ENCODE measurements at regions not wholly inside any gene's neighbourhood (a gene's known extent, or its start where the extent isn't known, plus 50 kb on each side); places are given as distances from the start of the nearest gene placed in this dataset.
"Not testable (repeated sequence)": the region's sequence is repeated elsewhere in the genome, so short reads cannot be mapped to it uniquely, and the experiment has no call there.

- no peaks in the 10 kb centered on the region for H3K27me3 ChIP-seq (ENCODE audit: insufficient read depth, low read length)
- H3K79me2 ChIP-seq (ENCODE audit: insufficient read depth, low read length) = no peaks in the 10 kb centered on the region
- no peaks in the 10 kb centered on the region for H3K4me1 ChIP-seq (ENCODE audit: insufficient read depth, low read length)
- no peaks in the 10 kb centered on the region for H4K20me1 ChIP-seq (ENCODE audit: insufficient read depth, low read length)
- no peaks in the 10 kb centered on the region for H3K36me3 ChIP-seq (ENCODE audit: insufficient read depth, low read length)
- no peak overlapping the region for H3K4me2 ChIP-seq (ENCODE audit: insufficient read depth, low read length)
- no peak overlapping the region for H3K4me3 ChIP-seq (ENCODE audit: insufficient read depth, low read length)
- no peak overlapping the region for H2AFZ ChIP-seq (ENCODE audit: low read length)
- no peaks in the 10 kb centered on the region for H3K9me3 ChIP-seq (ENCODE audit: low read depth, low read length)
- no peak for DNase-seq (ENCODE audit: insufficient read length, low spot score, missing footprints)
- H3K27ac ChIP-seq (ENCODE audit: low read depth, low read length) = no peak overlapping the region
- TF ChIP-seq, protein P1, sequence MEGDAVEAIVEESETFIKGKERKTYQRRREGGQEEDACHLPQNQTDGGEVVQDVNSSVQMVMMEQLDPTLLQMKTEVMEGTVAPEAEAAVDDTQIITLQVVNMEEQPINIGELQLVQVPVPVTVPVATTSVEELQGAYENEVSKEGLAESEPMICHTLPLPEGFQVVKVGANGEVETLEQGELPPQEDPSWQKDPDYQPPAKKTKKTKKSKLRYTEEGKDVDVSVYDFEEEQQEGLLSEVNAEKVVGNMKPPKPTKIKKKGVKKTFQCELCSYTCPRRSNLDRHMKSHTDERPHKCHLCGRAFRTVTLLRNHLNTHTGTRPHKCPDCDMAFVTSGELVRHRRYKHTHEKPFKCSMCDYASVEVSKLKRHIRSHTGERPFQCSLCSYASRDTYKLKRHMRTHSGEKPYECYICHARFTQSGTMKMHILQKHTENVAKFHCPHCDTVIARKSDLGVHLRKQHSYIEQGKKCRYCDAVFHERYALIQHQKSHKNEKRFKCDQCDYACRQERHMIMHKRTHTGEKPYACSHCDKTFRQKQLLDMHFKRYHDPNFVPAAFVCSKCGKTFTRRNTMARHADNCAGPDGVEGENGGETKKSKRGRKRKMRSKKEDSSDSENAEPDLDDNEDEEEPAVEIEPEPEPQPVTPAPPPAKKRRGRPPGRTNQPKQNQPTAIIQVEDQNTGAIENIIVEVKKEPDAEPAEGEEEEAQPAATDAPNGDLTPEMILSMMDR (IDR thresholded peaks at IDR 0.05; ENCODE audit: extremely low read depth, low read depth, low read length) = no peak
These were observed 121.7 kb upstream of the TSHZ3 start for GRCh38 chr19:31470952-31471351.

DNA sequence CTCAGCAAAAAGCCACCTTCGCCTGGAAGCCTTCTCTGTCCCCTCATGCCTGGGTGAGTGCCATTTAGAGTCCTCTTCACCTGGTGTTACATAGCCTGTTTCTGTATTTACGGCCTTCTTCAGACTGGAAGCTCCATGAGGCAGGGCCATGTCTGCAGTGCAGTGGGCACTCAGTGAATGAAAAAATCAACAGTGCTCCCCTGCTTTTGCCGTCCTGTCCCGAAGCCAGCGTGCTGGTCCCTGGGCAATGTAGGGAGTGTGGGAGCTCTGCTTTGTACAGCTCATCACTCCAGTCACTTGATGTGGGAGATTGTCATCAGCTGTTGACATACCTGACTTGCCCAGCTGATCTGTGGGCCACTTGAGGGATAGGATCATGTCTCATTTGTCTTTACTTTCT lies 129.0 kb upstream of the TSHZ3 start:
- Histone ChIP-seq H3K27me3 (ENCODE audit: insufficient read depth, low read length) (no peaks in the 10 kb centered on the region), H4K20me1 (ENCODE audit: insufficient read depth, low read length) (no peaks in the 10 kb centered on the region), H3K4me1 (ENCODE audit: insufficient read depth, low read length) (no peaks in the 10 kb centered on the region), H2AFZ (ENCODE audit: low read length) (no peak overlapping the region), H3K4me3 (ENCODE audit: insufficient read depth, low read length) (no peak overlapping the region), H3K36me3 (ENCODE audit: insufficient read depth, low read length) (no peaks in the 10 kb centered on the region), H3K4me2 (ENCODE audit: insufficient read depth, low read length) (no peak overlapping the region), H3K9me3 (ENCODE audit: low read depth, low read length) (no peaks in the 10 kb centered on the region), H3K79me2 (ENCODE audit: insufficient read depth, low read length) (no peaks in the 10 kb centered on the region), H3K27ac (ENCODE audit: low read depth, low read length) (no peak overlapping the region)
- TF ChIP-seq, protein P1 (IDR thresholded peaks at IDR 0.05; ENCODE audit: extremely low read depth, low read depth, low read length) = no peak
- no peak for DNase-seq (ENCODE audit: insufficient read length, low spot score, missing footprints)

GRCh38 chr19:31483226-31483857 lies 134.1 kb upstream of the TSHZ3 start:
- H2AFZ ChIP-seq (ENCODE audit: low read length) = no peak overlapping the region
- TF ChIP-seq, protein P1 (IDR thresholded peaks at IDR 0.05; ENCODE audit: extremely low read depth, low read depth, low read length) = no peak

DNA sequence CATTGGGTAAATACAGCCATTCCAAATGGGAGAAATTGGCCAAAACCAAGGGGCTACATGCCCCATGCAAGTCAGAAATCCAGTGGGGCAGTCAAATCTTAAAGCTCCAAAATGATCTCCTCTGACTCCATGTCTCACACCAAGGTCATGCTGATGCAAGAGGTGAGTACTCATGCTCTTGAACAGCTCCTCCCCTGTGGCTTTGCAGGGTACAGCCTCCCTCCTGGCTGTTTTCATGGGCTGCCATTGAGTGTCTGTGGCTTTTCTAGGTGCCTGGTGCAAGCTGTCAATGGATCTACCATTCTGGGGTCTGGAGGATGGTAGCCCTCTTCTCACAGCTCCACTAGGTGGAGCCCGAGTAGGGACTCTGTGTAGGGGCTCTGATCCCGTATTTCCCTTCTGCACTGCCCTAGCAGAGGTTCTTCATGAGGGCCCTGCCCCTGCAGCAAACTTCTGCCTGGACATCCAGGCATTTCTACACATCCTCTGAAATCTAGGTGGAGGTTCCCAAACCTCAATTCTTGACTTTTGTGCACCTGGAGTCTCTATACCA lies 135.7 kb upstream of the TSHZ3 start:
- H3K9me3 ChIP-seq (ENCODE audit: low read depth, low read length); H3K4me2 ChIP-seq (ENCODE audit: insufficient read depth, low read length); DNase-seq (ENCODE audit: insufficient read length, low spot score, missing footprints); H3K79me2 ChIP-seq (ENCODE audit: insufficient read depth, low read length); H4K20me1 ChIP-seq (ENCODE audit: insufficient read depth, low read length); H3K4me1 ChIP-seq (ENCODE audit: insufficient read depth, low read length); H2AFZ ChIP-seq (ENCODE audit: low read length); H3K4me3 ChIP-seq (ENCODE audit: insufficient read depth, low read length); H3K27ac ChIP-seq (ENCODE audit: low read depth, low read length); H3K36me3 ChIP-seq (ENCODE audit: insufficient read depth, low read length); H3K27me3 ChIP-seq (ENCODE audit: insufficient read depth, low read length): not testable (repeated sequence)
- TF ChIP-seq, protein P1 (IDR thresholded peaks at IDR 0.05; ENCODE audit: extremely low read depth, low read depth, low read length) = peak; percentile 13

More at GRCh38 chr19:31483226-31483857, 134.1 kb upstream of the TSHZ3 start:
- Histone ChIP-seq H4K20me1 (ENCODE audit: insufficient read depth, low read length) (no peaks in the 10 kb centered on the region), H3K4me2 (ENCODE audit: insufficient read depth, low read length) (no peak overlapping the region), H3K36me3 (ENCODE audit: insufficient read depth, low read length) (no peaks in the 10 kb centered on the region), H3K4me3 (ENCODE audit: insufficient read depth, low read length) (no peak overlapping the region), H3K9me3 (ENCODE audit: low read depth, low read length) (no peaks in the 10 kb centered on the region), H3K27me3 (ENCODE audit: insufficient read depth, low read length) (no peaks in the 10 kb centered on the region), H3K4me1 (ENCODE audit: insufficient read depth, low read length) (no peaks in the 10 kb centered on the region), H3K79me2 (ENCODE audit: insufficient read depth, low read length) (no peaks in the 10 kb centered on the region), H3K27ac (ENCODE audit: low read depth, low read length) (no peak overlapping the region)
- DNase-seq (ENCODE audit: insufficient read length, low spot score, missing footprints) = no peak

All from osteoblast (primary cell).